ENCODE measurements at regions not wholly inside any gene's neighbourhood (a gene's known extent, or its start where the extent isn't known, plus 50 kb on each side); places are given as distances from the start of the nearest gene placed in this dataset.

- no peaks in the 10 kb centered on the region for H3K9me3 ChIP-seq (ENCODE audit: low read depth)
- no peaks in the 10 kb centered on the region for H4K20me1 ChIP-seq (ENCODE audit: insufficient read depth, poor library complexity, severe bottlenecking)
- no peaks in the 10 kb centered on the region for H3K9me2 ChIP-seq (replicated peaks; ENCODE audit: insufficient read depth)
- H3K4me2 ChIP-seq: no peak overlapping the region
- no peak for DNase-seq (ENCODE audit: low spot score)
- no peak overlapping the region for H3K4me3 ChIP-seq
- no peaks in the 10 kb centered on the region for H3K36me3 ChIP-seq (replicated peaks; ENCODE audit: insufficient read depth, low read depth)
- TF ChIP-seq EZH2 (IDR thresholded peaks at IDR 0.05; ENCODE audit: borderline replicate concordance) (no peak), EZH2phosphoT487 (IDR thresholded peaks at IDR 0.05; ENCODE audit: low read depth, severe bottlenecking, unreplicated experiment) (no peak)
- TF ChIP-seq, protein P1, sequence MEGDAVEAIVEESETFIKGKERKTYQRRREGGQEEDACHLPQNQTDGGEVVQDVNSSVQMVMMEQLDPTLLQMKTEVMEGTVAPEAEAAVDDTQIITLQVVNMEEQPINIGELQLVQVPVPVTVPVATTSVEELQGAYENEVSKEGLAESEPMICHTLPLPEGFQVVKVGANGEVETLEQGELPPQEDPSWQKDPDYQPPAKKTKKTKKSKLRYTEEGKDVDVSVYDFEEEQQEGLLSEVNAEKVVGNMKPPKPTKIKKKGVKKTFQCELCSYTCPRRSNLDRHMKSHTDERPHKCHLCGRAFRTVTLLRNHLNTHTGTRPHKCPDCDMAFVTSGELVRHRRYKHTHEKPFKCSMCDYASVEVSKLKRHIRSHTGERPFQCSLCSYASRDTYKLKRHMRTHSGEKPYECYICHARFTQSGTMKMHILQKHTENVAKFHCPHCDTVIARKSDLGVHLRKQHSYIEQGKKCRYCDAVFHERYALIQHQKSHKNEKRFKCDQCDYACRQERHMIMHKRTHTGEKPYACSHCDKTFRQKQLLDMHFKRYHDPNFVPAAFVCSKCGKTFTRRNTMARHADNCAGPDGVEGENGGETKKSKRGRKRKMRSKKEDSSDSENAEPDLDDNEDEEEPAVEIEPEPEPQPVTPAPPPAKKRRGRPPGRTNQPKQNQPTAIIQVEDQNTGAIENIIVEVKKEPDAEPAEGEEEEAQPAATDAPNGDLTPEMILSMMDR (IDR thresholded peaks at IDR 0.05; ENCODE audit: poor library complexity): no peak
- no peak overlapping the region for H2AFZ ChIP-seq
- H3K27me3 ChIP-seq: no peaks in the 10 kb centered on the region
- no peaks in the 10 kb centered on the region for H3K4me1 ChIP-seq (ENCODE audit: insufficient read depth)
- no peak overlapping the region for H3K27ac ChIP-seq
- H3K79me2 ChIP-seq: no peaks in the 10 kb centered on the region
Observed at GRCh38 chr14:98269533-98269932, 1002.5 kb downstream of the BCL11B start.

- Histone ChIP-seq H3K79me2 (no peaks in the 10 kb centered on the region), H4K20me1 (ENCODE audit: insufficient read depth, poor library complexity, severe bottlenecking) (no peaks in the 10 kb centered on the region), H2AFZ (no peak overlapping the region), H3K4me1 (ENCODE audit: insufficient read depth) (no peaks in the 10 kb centered on the region), H3K4me3 (no peak overlapping the region), H3K27me3 (no peaks in the 10 kb centered on the region), H3K9me2 (replicated peaks; ENCODE audit: insufficient read depth) (no peaks in the 10 kb centered on the region), H3K36me3 (replicated peaks; ENCODE audit: insufficient read depth, low read depth) (no peaks in the 10 kb centered on the region), H3K9me3 (ENCODE audit: low read depth) (no peaks in the 10 kb centered on the region), H3K4me2 (no peak overlapping the region), H3K27ac (no peak overlapping the region)
- DNase-seq (ENCODE audit: low spot score): no peak
- TF ChIP-seq EZH2 (IDR thresholded peaks at IDR 0.05; ENCODE audit: borderline replicate concordance) (no peak), EZH2phosphoT487 (IDR thresholded peaks at IDR 0.05; ENCODE audit: low read depth, severe bottlenecking, unreplicated experiment) (no peak)
- TF ChIP-seq, protein P1 (IDR thresholded peaks at IDR 0.05; ENCODE audit: poor library complexity): no peak
Observed at GRCh38 chr14:98270201-98270600, 1001.8 kb downstream of the BCL11B start.

DNA sequence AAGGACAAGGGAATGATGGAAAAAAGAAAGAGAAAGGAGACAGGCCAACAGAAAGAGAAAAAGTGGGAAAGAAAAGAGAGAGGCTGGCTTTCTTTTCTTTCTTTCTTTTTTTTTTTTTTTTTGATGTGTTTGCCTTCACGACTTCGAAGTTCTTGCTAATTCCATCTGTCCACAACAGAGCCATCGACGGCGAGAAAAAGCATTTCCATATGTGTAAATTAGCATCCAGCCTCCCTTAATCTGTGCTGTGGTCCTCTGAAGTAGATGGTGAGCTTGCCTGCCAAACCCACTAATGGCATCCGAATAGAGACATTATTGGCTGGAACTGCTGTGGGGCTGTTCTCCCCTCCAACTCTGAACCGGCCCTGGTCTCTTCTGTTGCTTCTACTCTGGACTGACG, 997.4 kb downstream of the BCL11B start:
- Histone ChIP-seq H3K9me3 (ENCODE audit: low read depth) (no peaks in the 10 kb centered on the region), H4K20me1 (ENCODE audit: insufficient read depth, poor library complexity, severe bottlenecking) (no peaks in the 10 kb centered on the region), H2AFZ (no peak overlapping the region), H3K79me2 (no peaks in the 10 kb centered on the region), H3K4me3 (no peak overlapping the region), H3K27ac (no peak overlapping the region), H3K9me2 (replicated peaks; ENCODE audit: insufficient read depth) (no peaks in the 10 kb centered on the region), H3K36me3 (replicated peaks; ENCODE audit: insufficient read depth, low read depth) (no peaks in the 10 kb centered on the region), H3K4me2 (no peak overlapping the region), H3K27me3 (no peaks in the 10 kb centered on the region), H3K4me1 (ENCODE audit: insufficient read depth) (no peaks in the 10 kb centered on the region)
- DNase-seq (ENCODE audit: low spot score): no peak
- TF ChIP-seq EZH2 (IDR thresholded peaks at IDR 0.05; ENCODE audit: borderline replicate concordance): no peak
- TF ChIP-seq, protein P1 (IDR thresholded peaks at IDR 0.05; ENCODE audit: poor library complexity): no peak
- TF ChIP-seq EZH2phosphoT487 (IDR thresholded peaks at IDR 0.05; ENCODE audit: low read depth, severe bottlenecking, unreplicated experiment): no peak
- whole genome bisulfite sequencing (ENCODE audit: low lambda C conversion rate, missing lambda C conversion rate): 86% methylated on average over 8 of the region's 8 CpGs

- no peaks in the 10 kb centered on the region for H3K9me3 ChIP-seq (ENCODE audit: low read depth)
- H3K27ac ChIP-seq: no peak overlapping the region
- H3K9me2 ChIP-seq (replicated peaks; ENCODE audit: insufficient read depth): no peaks in the 10 kb centered on the region
- TF ChIP-seq EZH2 (IDR thresholded peaks at IDR 0.05; ENCODE audit: borderline replicate concordance) (no peak), EZH2phosphoT487 (IDR thresholded peaks at IDR 0.05; ENCODE audit: low read depth, severe bottlenecking, unreplicated experiment) (no peak)
- TF ChIP-seq, protein P1 (IDR thresholded peaks at IDR 0.05; ENCODE audit: poor library complexity): no peak
- H2AFZ ChIP-seq: no peak overlapping the region
- H3K4me2 ChIP-seq: no peak overlapping the region
- no peak overlapping the region for H3K4me3 ChIP-seq
- 83% methylated on average over 3 of the region's 3 CpGs for WGBS (ENCODE audit: low lambda C conversion rate, missing lambda C conversion rate)
- H3K36me3 ChIP-seq (replicated peaks; ENCODE audit: insufficient read depth, low read depth): no peaks in the 10 kb centered on the region
- no peaks in the 10 kb centered on the region for H4K20me1 ChIP-seq (ENCODE audit: insufficient read depth, poor library complexity, severe bottlenecking)
- no peaks in the 10 kb centered on the region for H3K79me2 ChIP-seq
- no peaks in the 10 kb centered on the region for H3K4me1 ChIP-seq (ENCODE audit: insufficient read depth)
- DNase-seq (ENCODE audit: low spot score): no peak
- no peaks in the 10 kb centered on the region for H3K27me3 ChIP-seq
Observed at GRCh38 chr14:98278800-98279199, 993.2 kb downstream of the BCL11B start.
